GM21390 (cell line): ENCODE measurements at regions not wholly inside any gene's neighbourhood (a gene's known extent, or its start where the extent isn't known, plus 50 kb on each side); places are given as distances from the start of the nearest gene placed in this dataset.
"Not testable (repeated sequence)": the region's sequence is repeated elsewhere in the genome, so short reads cannot be mapped to it uniquely, and the experiment has no call there.

ENCODE experiments used
- ATAC-seq: cut with Tn5 transposase; IDR thresholded peaks from one replicate; pipeline ENCODE4 v1.9.1; 2021; ENCODE audit not compliant: unreplicated experiment

- ATAC-seq: not testable (repeated sequence)
These were observed 79.4 kb upstream of the DRD5 start for GRCh38 chr4:9702019-9702418.

- not testable (repeated sequence) for ATAC-seq
These were observed 78.7 kb upstream of the DRD5 start for GRCh38 chr4:9702696-9703095.

GRCh38 chr4:9703391-9703790, 78.0 kb upstream of the DRD5 start:
- ATAC-seq: no peak

GRCh38 chr4:9704126-9704525, 77.3 kb upstream of the DRD5 start:
- not testable (repeated sequence) for ATAC-seq

- no peak for ATAC-seq
These were observed 76.7 kb upstream of the DRD5 start for GRCh38 chr4:9704551-9705332.

GRCh38 chr4:9707281-9707680, 74.2 kb upstream of the DRD5 start:
- not testable (repeated sequence) for ATAC-seq

- ATAC-seq: not testable (repeated sequence)
These were observed 73.5 kb upstream of the DRD5 start for GRCh38 chr4:9707936-9708335.

- ATAC-seq: no peak
These were observed 71.7 kb upstream of the DRD5 start for GRCh38 chr4:9709724-9710123.

- ATAC-seq: not testable (repeated sequence)
These were observed 66.2 kb upstream of the DRD5 start for GRCh38 chr4:9715271-9715670.

GRCh38 chr4:9716093-9716492, 65.3 kb upstream of the DRD5 start:
- no peak for ATAC-seq

GRCh38 chr4:9718246-9718939, 63.0 kb upstream of the DRD5 start:
- ATAC-seq: not testable (repeated sequence)

- not testable (repeated sequence) for ATAC-seq
These were observed 59.3 kb upstream of the DRD5 start for GRCh38 chr4:9722131-9722530.
